ENCODE measurements at regions not wholly inside any gene's neighbourhood (a gene's known extent, or its start where the extent isn't known, plus 50 kb on each side); places are given as distances from the start of the nearest gene placed in this dataset.

DNA sequence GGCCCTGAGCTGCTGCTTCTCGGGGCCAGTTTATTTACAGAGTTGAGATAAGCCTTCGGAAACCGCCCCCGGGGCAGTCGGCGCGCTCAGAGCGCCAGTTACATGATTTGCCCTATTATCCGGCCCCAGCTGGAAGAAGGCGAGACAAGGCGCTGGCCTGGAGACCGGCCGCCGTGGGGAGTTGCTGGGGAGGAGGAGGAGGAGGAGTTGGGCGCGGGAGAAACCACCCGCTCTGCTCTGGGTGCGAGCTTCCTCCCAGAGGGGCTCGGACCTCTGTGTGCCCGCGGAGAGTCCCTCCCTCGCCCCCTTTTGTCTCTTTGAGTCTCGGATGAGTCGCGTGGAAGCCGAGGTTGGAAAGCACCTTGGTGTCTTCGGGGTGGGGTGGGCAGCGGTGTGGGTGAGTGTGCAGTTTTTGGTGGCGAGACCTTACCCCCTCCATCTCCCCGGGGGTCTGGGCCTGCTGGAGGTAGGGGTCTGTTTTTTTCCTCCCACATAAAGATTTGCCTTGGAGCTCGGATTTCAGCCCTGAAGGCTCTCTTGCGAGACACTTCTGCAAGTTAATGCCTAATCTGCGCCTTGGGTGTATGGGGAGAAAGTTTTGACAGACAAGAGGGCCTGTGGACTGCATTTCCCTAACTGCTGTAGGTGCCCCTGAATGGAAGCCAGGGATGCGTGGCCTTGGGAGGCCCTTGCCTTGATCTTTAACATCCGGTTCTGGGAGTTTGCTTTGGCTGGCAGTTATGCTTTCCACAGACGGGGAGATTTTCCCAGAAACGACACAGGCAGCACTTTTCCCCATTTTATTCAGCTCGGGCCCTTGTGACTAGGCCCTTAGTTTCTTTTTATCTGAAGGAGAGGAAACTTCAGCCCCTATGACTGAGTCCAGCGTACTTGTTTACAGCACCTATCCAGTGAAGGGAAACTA is 80.0 kb downstream of the NDUFS5 start:
- Histone ChIP-seq H3K27ac (peak overlapping the region; percentile 89 to 96 (median 94)), H3K4me1 (peaks cover 54 to 66% of the 10 kb centered on the region in 2 donors), H3K27me3 (no peaks in the 10 kb centered on the region), H3K36me3 (no peaks in the 10 kb centered on the region), H3K9me3 (no peaks in the 10 kb centered on the region), H3K4me3 (peak overlapping the region; percentile 73 to 85 (median 82))
- ATAC-seq (peak; percentile 43 to 53), DNase-seq (peak in 1 of 2 donors; percentile 47)
- TF ChIP-seq POLR2A (IDR thresholded peaks at IDR 0.05) = no peak
- in situ Hi-C loops (cut with MboI; ENCODE audit: low sequenced_read_pairs in 4 of 4) (loop anchor here in 2 of 4 donors (10.0 to 25.0 kb wide), 3 partner anchors 79 to 431 kb away; no protein-coding TSS in a partner anchor), intact Hi-C loops (cut with DNase I; ENCODE audit: low total_unique reads) (loop anchor here (2.0 kb wide), 1 partner anchor 303 kb away; no protein-coding TSS in a partner anchor)

DNA sequence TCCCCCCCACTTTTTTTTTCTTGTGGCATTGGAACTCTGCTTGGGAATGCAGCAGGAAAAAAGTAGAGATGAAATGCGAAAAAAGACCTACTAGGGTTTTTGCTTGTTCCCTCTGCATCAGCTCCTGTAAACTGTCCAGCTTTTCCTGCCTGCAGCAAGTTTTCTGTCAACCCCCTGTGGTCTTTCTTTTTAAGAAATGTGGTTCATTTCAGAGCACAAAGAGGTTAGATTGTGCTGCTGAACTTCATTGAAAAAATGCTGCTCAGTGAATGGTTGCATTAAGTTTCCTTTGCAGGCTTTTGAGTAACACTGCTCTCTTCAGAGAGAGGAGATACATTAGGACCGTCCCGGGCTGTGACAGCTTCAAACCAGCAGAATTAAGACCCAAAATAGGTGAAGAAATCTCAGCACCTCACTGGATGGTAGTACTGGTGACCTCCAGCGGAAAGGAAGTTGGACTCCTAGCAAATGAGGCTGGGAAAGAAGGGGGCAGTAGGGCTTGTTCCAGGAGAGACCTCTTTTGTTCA is 80.7 kb downstream of the NDUFS5 start:
- Histone ChIP-seq H3K9me3 (no peaks in the 10 kb centered on the region), H3K36me3 (no peaks in the 10 kb centered on the region), H3K4me1 (peaks cover 54 to 66% of the 10 kb centered on the region in 2 donors), H3K4me3 (peak overlapping the region; percentile 73 to 85 (median 82)), H3K27me3 (no peaks in the 10 kb centered on the region), H3K27ac (peak overlapping the region; percentile 89 to 96 (median 94))
- ATAC-seq (no peak), DNase-seq (no peak)
- intact Hi-C loops (cut with DNase I; ENCODE audit: low total_unique reads) (no loop called here), in situ Hi-C loops (cut with MboI; ENCODE audit: low sequenced_read_pairs in 4 of 4) (loop anchor here in 2 of 4 donors (10.0 to 25.0 kb wide), 3 partner anchors 78 to 430 kb away; no protein-coding TSS in a partner anchor)
- no peak for TF ChIP-seq POLR2A (IDR thresholded peaks at IDR 0.05)
- TF ChIP-seq, protein P1, sequence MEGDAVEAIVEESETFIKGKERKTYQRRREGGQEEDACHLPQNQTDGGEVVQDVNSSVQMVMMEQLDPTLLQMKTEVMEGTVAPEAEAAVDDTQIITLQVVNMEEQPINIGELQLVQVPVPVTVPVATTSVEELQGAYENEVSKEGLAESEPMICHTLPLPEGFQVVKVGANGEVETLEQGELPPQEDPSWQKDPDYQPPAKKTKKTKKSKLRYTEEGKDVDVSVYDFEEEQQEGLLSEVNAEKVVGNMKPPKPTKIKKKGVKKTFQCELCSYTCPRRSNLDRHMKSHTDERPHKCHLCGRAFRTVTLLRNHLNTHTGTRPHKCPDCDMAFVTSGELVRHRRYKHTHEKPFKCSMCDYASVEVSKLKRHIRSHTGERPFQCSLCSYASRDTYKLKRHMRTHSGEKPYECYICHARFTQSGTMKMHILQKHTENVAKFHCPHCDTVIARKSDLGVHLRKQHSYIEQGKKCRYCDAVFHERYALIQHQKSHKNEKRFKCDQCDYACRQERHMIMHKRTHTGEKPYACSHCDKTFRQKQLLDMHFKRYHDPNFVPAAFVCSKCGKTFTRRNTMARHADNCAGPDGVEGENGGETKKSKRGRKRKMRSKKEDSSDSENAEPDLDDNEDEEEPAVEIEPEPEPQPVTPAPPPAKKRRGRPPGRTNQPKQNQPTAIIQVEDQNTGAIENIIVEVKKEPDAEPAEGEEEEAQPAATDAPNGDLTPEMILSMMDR (IDR thresholded peaks at IDR 0.05 in 4 of 5, conservative IDR thresholded peaks at IDR 0.05 in 1 of 5) = no peak

DNA sequence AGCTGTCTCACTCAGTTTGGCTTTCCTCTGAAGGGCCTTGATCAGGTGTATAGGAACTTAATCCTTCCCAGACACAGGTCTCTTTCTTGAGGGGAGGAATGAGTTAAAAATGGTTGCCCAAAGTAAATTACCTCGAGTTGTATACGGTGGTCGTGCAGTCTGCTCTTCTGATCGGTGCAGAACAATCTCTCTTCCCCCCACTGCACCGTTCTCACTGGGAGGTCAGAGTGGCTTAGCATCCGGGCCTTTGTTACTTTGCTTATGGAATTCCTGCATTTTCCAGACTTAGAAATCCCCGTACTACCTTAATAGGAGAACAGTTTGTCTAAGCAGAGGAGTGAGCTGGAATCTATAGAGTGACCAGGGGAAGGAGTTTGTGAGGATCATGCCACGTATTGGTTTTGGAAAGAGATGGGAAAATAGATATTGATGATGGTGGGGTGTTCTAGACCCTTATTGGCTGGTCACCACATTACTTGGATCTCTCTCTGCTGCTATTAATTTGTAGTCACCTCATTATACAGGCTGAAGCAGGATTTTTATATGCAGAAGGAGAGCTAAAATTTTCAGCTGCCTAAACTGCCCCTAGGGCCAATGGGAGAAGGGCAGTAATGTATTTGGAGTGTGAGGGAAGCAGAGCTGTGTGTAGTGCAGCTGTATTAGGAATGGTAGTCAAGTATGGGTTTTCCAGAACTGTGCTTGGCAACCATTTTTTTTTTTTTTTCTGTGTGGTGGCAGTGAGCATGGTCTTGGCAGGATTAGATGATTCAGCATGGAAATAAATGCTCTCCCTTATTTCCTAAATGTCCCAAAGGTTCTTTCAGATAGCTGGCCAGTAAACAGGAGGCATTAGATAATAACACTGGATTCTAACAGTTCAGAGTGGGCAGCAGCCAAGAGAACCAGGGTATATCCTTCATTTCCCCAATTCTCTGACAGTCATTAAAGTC is 81.5 kb downstream of the NDUFS5 start:
- H3K27me3 ChIP-seq = no peaks in the 10 kb centered on the region
- intact Hi-C loops (cut with DNase I; ENCODE audit: low total_unique reads) (no loop called here), in situ Hi-C loops (cut with MboI; ENCODE audit: low sequenced_read_pairs in 4 of 4) (loop anchor here in 2 of 4 donors (10.0 to 25.0 kb wide), 3 partner anchors 77 to 430 kb away; no protein-coding TSS in a partner anchor)
- TF ChIP-seq, protein P1 (IDR thresholded peaks at IDR 0.05 in 4 of 5, conservative IDR thresholded peaks at IDR 0.05 in 1 of 5) = no peak
- TF ChIP-seq POLR2A (IDR thresholded peaks at IDR 0.05) = no peak
- no peaks in the 10 kb centered on the region for H3K9me3 ChIP-seq
- H3K4me1 ChIP-seq = peaks cover 54 to 66% of the 10 kb centered on the region in 2 donors
- peak overlapping the region; percentile 73 to 85 (median 82) for H3K4me3 ChIP-seq
- peak overlapping the region; percentile 89 to 96 (median 94) for H3K27ac ChIP-seq
- ATAC-seq (no peak), DNase-seq (no peak)
- H3K36me3 ChIP-seq = no peaks in the 10 kb centered on the region

DNA sequence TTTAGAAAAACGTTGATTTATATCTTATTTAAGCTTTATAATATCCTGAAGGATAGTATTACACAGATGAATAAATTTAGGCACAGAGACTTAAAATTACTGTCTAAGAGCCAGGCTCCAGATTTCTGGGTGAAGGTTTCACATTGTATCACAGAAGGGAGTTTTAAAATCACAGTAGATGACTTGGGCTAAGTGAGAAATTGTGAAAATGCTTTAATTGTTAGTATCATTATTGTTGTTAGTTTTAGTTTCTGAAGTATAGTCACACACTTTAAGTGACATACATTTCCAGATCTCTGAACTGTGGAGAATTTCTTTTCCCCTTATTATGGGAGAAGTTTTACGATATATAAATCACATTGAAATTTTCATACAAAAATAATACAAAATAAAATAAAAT is 83.5 kb downstream of the NDUFS5 start:
- Histone ChIP-seq H3K36me3 (no peaks in the 10 kb centered on the region), H3K9me3 (no peaks in the 10 kb centered on the region), H3K4me3 (no peak overlapping the region), H3K27me3 (no peaks in the 10 kb centered on the region), H3K27ac (no peak overlapping the region), H3K4me1 (peaks cover 58 to 59% of the 10 kb centered on the region in 2 donors)
- in situ Hi-C loops (cut with MboI; ENCODE audit: low sequenced_read_pairs in 4 of 4) = loop anchor here in 2 of 4 donors (10.0 to 25.0 kb wide), 3 partner anchors 75 to 428 kb away; no protein-coding TSS in a partner anchor
- intact Hi-C loops (cut with DNase I; ENCODE audit: low total_unique reads) = no loop called here
- TF ChIP-seq, protein P1 (IDR thresholded peaks at IDR 0.05 in 4 of 5, conservative IDR thresholded peaks at IDR 0.05 in 1 of 5) = no peak
- no peak for TF ChIP-seq POLR2A (IDR thresholded peaks at IDR 0.05)
- ATAC-seq (no peak), DNase-seq (no peak)
